Stimulated activated CD8-positive, alpha-beta memory T cell treated with anti-CD3 and anti-CD28 coated beads, Interleukin-4, amount 100 ng/mL, for 1 hour (primary cell): ENCODE measurements at regions not wholly inside any gene's neighbourhood (a gene's known extent, or its start where the extent isn't known, plus 50 kb on each side); places are given as distances from the start of the nearest gene placed in this dataset.

ENCODE experiments used
- DNase-seq, 2 donors: peaks; one replicate each; pipeline ENCODE4 v3.0.0-alpha.2; 2020; ENCODE audit warnings: low read depth in 2 of 2, low spot score in 1 of 2

DNA sequence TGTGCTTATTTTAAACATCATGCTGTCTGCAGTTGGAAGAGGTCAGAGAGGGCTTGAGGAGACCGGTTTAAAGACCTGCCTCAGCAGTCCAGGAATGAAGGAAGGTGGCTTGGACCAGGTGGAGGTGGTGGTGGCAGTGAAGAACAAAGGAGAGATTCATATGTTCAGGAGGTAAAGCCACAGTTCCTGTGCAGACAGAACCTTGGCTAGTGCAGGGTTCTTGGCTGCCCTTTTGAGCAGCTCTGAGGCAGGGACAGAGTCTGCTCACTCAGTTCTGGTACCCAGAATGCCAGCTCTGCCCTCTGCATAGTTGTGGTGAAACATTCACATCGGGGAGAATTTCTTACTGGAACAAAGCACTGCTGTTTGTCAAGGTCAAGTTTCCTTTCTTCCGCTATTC lies 669.7 kb upstream of the HS6ST1 start:
- DNase-seq, result no peak

DNA sequence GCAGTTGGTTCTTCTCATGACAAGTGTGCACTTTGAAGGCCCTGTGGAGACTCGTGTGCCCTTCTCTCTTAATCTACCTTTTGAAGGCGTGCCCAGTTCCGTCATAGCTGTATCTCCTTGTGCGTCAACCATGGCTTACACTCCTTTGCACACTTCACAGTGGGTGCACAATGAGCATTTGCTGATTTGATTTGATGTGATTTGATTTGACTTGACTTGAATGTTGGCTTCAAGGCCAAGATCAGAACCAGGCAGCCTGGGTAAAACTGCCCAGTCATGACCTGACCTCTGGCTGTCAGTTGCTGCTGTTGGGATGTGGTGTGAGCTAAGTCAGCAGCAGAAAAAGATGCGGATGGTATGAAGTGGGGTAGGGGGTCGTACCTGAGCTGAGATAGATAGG lies 670.3 kb upstream of the HS6ST1 start:
- no peak for DNase-seq

DNA sequence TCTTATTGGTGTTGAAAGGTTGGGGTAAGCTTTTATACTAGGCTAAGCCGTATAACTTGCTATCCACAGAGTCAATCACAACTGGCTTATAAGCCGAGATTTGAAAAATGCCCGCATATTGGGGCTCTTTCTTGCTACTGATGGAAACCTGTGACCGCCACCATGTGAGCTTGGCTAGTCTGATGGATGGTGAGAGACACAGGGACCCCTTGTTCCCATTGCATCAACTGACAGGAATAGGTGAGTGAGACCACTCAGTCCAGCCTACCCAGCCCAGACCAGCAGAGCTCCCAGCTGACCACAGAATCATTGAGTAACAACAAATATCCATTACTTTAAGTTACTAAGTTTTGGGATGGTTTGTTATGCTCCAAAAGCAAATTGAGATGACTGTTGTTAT lies 676.4 kb upstream of the HS6ST1 start:
- no peak for DNase-seq

DNA sequence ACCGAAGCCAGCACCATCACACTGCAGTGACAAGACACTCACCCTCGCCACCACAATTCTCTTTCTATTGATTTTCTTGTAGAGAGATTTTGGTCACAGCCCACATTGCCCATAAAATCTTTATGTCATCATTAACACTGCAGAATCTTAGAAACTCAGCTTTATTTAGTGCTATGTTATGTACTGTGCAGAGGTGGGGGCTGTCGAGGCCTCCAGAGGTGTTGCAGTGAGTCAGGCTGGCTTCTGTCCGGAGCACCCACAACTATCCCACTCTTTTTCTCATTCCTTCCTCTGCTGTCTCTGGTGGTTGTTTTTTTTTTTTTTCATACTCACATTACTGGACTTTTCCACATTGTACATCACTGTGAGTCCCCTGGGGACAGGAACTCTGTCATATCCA lies 677.4 kb upstream of the HS6ST1 start:
- DNase-seq, result no peak

DNA sequence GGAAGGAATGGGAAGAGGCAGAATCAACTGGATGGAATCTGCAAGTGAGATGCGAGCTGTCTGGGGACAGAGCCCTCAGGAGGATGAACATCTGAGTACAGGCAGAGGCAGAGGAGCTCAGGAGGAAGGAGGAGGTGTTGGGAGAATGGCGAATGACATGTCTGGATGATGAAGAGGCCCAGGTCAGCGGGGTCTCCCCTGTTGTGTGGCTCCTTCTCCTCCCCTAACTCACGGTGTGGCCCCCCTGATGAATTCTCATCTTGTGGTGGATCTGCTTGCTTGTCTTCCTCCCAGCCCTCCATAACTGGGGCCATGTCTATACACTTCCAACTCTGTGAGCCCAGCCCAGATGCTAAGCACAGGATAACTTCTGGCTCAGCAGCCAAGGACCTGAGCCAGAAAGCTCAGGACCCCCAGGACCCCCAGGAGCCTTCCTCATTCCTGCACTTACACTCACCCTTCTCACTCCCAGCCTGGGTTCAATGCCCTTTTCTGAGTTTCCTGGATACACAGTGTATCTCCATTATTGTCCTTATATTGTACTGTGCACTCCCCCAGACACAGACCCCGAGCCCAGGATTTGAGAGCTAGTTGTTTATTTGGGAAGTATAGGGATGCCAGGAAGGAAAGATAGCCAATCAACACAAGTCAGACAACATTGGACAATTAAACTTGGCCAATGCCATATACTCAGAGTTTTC lies 678.6 kb upstream of the HS6ST1 start:
- DNase-seq, result no peak

DNA sequence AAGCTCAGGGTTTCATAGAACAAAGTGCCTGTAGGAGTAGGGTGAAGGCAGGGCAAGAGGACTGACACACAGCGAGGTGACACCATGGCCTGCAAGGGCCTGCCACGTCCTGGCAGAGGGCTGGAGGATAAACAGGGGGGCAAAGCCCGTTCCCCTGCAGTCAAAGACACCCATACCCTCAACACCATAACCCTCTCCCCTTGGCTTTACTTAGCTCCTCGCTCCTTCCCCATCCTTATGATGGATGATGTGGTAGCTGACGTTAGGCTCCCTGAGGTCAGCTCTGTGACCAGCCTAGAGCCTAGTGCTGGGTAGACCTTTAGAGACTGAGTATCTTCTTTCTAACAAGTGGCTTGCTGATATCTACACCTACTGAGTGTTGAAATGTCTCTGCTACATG lies 683.3 kb upstream of the HS6ST1 start:
- no peak for DNase-seq

DNA sequence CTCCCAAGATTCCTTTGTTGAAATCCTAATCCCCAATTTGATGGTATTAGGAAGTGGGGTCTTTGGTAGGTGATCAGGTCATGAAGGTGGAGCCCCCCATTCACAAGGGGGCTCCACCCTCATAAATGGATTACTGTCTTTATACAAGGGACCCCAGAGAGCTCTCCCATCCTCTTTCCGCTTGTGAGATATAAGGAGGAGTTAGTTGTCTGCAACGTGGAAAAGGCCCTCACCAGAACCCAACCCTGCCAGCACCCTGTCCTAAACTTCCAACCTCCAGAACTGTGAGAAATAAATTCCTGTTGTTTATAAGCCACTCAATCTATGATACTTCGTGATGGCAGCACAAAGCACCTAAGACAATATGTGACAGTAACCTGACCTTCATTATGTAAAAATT lies 684.1 kb upstream of the HS6ST1 start:
- no peak for DNase-seq

DNA sequence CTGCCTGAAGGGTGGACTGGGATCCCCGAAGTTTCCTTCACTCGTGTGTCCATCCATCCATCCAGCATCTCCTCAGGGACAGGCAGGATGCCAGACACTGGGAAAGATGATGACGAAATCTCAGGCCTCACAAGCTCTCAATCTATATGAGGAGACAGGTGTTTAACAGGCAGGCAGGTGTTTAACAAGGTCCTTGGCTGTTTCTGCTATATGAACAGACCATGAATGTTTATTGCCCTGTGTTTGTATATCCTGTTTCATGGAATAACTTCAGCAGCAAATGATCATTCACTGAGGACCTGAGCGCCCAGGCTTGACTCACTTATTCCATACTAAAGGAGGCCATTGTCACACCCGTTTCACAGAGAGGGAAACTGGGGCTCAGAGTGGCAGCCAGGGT lies 685.8 kb upstream of the HS6ST1 start:
- DNase-seq, result no peak

DNA sequence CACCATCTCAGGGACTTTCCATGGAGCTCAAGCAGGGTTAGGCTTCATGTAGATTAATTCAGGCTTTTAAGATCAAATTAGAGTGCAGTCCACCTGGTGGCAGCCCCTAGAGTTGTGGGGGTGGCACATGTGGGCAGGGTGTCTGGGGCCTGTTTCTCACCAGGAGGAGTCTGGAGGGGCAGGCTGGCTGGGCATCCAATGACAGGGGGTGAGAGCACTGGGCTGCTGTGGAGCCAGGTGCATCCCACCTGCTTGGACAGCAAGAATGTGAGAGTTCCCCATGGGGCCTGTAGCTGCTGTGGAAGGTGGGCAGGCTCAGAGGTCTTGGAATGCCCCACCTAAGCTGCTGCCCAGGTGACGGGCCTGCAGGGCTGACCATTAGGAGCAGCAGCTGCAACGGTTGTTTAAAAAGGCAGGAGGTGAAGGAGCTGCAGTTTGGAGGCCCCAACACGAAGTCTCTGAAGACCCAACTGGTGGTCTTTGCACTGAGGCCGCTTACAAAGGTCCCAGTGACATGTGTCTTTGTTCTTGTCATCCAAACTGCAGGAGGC lies 686.3 kb upstream of the HS6ST1 start:
- DNase-seq, result no peak

DNA sequence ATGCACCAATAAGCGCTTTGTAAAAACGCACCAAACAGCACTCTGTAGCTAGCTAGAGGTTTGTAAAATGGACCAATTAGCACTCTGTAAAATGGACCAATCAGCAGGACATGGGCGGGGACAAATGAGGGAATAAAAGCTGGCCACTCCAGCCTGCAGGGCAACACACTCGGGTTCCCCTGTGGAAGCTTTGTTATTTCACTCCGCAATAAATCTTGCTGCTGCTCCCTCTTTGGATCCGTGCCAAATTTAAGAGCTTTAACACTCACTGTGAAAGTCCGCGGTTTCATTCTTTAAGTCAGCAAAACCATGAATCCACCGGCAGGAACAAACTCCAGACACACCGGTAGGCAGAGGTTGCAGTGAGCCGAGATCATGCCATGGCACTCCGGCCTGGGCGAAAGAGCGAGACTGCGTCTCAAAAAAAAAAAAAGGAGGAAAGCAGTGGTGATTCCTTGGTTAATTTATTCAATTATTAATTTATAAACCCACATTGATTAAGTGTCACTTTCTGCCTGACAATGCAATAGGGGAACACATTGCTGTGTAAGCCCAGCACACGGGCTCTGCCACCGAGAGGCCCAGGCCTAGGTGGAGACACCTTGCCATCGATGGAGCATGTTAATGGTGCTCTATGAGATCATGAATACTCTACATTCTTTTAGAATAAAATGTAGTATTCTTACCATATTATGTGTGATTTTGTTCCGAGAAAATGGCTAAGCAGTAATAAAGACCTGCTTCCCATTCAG lies 687.6 kb upstream of the HS6ST1 start:
- no peak for DNase-seq

DNA sequence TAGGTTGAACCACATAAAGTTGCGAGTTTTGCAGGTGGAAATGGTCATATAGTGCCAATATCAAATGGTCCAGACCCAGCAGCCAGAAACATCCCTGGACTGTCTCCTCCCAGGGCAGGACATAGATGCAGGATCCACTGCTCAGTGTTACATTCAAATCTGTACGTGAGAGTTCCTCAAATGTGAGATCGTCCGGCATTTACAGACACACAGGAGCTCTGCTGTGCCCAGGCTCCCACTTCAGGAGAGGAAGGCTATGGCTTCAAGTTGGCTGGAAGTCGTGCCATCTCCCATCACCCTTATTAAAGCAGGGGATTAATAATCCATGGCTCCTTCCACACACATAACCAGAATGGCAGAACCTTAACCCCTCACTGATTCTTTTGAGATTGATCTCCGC lies 688.2 kb upstream of the HS6ST1 start:
- no peak for DNase-seq

DNA sequence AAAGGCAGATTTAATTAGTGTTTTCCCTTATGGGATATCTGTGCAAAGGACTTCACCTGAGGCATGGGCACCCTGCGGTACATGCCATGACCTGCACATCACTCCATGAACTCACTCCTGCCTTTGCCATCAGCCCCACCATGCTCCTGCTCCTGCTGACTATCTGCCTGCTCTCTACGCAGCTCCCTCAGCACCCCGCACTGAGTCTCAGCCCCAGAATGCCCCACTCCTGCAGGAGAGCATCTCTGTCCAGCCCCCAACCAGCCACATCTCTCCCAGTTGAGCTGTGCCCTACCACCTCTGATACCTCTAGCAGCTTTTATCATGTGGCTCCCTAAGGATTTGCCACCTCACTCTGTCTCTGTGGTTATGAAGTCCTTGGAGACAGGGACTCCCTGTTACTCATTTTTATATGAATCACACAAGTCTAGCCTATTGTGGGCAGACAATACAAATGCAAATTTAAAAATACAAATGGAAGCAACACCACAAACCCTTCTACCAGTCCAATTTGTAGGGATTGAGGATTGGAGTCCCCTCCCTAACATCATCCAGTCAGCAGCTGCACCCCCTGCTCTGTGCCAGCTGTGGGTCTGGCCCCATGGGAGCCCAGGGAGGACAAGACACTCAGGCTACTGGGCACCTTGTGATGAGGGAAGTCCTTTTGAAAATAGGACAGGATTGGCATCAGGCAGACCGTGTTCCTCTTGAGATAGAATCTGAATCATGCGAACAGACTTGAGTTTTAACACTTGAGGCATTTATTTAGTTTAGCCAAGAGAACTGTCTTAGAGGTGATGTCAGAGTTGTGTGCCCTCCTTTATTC lies 689.6 kb upstream of the HS6ST1 start:
- no peak for DNase-seq

DNA sequence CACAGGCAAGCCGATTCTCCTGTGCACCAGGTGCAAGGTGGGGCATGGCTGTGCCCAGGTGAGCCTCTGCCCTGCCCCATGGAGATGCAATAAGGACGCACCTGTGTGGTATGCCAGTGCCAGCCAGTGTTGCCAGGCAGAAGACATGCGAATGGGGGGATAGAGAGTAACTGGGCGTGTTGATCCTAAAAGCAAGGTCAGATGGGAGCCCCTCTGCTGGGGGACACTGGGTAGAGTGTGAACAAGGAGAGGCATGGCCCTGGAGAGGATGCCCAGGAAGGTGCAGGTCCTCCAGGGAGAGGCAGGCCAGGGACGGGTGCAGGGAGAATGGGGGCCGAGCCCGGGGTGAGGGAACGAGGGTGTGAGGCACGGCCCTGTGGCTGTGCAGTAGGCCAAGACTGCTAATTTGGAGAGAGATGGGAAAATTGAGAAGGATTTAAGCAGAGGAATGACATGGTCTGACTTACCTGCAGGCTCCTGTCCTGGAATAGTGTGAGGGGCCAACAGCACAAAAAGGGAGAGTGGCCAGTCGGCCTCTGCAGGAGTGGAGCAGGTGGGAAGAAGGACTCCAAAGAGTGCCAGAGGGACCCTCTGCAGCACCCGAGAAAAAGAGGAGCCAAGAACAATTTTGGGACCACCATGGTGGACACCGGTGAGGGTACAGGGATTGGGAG lies 690.4 kb upstream of the HS6ST1 start:
- no peak for DNase-seq

DNA sequence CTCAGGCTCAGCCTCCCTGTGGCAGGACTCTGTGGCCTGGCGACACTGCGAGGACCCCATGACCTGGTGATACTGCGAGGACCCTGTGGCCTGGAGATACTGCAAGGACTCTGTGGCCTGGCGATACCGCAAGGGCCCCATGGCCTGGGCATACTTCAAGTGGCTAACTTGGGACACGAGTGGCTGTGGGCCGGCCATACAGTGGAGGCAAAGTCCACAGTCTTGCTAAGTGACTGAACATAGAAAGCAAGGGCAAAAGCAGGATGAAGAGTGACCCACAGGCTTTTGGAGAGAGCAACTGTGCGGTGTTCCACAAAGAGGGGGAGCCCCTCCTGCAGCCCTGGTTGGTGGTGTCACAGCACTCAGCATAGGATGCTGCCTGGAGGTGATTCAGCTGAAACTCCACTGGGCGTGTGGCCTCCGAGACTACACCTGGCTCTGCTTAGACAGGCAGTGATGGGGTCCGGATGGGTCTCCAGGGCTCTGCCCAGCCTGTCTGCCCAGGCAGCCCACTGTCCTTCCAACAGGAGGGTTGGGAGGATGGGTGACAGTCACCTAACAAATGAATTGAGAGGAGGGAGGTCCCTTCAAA lies 691.0 kb upstream of the HS6ST1 start:
- no peak for DNase-seq

DNA sequence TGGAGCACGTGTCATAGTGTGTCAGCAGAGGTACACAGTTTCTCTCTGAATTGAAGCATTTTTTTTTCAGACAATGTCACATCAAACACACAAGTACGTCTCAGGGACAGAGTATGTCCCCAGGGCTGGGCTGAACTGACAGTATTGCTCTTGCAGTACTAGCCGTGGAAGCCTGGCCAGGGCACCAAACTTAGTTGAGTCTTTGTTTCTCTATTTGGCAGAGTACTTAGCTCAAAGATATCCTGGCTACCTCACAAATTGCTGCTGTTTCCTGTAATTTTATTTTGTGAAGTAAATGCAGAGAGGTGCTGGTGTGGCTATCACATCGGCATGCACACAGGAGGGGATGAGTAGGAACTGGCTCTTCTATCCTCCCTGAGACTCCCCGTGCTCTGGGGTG lies 691.6 kb upstream of the HS6ST1 start:
- DNase-seq, result no peak

DNA sequence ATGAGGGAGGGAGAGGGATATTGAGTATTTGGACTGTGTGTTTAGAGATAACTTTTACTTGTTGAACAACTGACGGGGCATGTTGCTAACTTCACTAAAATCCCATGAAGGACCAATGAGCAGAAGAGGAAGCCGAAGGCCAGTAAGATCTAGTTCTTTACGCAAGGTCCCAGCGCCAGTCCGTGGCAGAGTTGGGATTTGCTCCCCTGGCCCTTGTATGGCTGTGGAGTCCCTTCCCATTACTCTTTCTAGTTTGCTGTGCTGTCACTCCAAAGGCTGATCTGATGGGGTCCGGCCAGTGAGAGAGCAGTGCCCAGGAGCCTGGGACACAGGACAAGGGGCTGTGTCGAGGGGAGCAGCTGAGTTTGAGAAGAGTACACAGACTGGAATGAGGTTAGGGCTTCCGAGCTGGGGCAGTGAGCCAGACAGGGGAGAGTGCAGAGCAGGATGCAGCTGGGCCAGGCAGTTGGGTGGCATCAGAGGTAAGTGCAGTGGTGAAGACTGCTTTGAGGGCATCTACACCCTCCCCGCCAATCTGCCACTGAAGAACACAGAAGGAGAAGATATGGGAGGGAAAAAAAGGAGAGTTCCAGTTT lies 692.9 kb upstream of the HS6ST1 start:
- DNase-seq, result no peak

DNA sequence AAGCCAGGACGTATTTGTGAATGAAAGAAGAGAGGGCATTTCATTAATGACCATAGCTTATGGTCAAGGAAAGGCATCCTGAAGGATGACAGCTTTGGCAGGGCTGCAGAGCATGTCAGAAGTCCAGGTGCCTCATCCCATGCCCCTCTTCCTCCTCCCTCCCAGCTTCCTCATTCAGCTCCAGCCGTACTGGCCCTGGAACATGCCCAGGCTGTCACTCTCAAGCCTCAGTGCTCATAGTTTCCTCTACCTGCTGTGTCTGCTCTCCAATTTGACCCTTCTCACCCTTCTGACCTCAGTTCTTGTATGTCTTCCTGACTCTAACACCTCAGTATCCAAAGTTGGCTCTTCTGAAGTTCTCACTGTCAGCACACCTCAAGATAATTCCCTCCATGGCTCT lies 695.8 kb upstream of the HS6ST1 start:
- DNase-seq, result no peak

DNA sequence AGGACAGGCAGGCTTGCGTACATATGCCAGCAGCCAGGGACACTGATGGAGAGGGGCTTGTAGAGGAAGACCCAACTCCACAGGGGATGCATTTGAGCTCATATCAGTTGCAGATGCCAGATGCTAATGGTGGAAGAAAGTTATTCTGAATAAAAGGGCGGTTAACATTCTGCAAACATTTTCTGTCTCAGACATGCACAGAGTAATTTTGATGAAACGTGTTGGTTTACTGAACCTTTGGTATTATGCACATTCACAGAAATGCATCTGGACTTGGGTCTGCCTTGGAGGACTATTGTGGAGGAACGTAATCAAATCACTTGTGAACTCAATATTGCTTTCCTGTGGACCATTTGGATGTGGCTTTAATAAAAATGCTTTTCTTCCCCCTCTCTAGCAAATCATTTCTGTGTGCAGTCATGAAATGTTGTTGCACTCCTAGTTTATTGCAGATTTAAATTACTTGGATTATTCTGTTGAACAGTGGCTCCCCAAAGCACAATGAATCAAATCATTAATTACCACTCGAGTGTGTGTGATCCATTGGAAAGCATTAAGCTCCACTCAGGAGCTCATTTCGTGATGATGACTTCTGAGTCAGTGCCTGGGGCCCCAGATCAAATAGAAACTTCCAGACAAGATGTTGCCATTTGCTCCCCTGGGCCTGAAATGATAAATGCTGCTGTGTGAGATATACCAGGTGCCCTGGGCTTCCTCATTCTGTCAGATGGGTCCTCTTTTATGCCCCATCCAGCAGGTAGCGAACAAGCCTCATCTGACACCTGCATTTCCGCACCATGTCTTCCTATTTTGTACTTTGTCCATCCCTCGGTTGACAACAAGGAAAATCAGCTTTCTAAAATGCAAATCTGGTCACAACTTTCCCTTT lies 697.0 kb upstream of the HS6ST1 start:
- no peak for DNase-seq

DNA sequence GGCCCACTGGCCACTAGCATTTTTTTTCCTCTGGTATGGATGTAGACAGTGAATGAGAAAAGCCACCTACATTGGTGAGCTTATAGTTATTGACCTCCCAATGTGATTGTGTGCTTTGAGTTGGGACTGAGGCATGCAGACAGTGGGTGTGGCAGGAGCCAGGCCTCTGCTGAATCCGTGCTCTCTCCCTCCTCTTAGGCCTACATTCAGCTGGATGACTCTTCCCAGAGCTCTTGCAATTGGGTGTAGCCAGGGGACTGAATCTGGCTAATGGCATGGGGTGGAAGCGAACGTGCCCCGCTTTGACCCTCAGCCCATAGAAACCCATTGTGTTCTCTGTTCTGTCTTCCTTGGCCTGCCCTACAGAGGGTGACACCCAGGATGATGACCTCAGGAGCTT lies 698.3 kb upstream of the HS6ST1 start:
- DNase-seq, result no peak

DNA sequence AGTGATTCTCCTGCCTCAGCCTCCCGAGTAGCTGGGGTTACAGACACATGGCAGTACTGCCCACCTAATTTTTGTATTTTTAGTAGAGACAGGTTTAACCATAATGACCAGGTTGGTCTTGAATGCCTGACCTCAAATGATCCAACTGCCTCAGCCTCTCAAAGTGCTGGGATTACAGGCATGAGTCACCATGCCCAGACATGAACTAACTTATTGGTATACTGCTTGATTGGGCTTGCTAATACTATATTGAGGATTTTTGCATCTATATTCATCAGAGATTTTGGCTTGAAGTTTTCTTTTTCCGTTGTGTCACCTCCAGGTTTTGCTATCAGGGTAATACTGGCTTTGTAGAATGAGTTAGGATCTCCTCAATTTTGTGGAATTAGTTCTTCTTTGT lies 706.1 kb upstream of the HS6ST1 start:
- no peak for DNase-seq
